ENCODE measurements at regions not wholly inside any gene's neighbourhood (a gene's known extent, or its start where the extent isn't known, plus 50 kb on each side); places are given as distances from the start of the nearest gene placed in this dataset.

DNA sequence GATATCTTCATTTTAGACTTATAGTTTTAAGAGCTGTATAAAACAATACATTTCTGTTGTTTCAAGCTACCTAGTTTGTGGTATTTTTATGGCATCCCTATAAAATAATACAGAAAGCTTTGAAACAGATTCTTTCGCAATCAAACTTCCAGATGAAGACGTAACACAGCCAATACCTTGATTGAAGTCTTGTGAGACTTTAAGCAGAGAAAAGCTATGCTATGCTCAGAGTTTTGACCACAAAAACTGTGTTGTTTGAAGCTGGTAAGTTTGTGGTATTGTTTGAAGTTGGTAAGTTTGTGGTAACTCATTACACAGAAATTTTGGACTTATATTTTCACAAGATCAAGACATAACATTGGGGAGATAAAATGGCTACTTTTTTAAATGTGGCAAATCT lies 201.8 kb upstream of the UGT8 start:
- H3K36me3 ChIP-seq (ENCODE audit: control insufficient read depth in 2 of 3, insufficient read depth in 3 of 3, low read length in 3 of 3): no peaks in the 10 kb centered on the region
- no peak overlapping the region for H3K4me3 ChIP-seq (ENCODE audit: low read length in 3 of 3)
- intact Hi-C loops (cut with DNase I): no loop called here

DNA sequence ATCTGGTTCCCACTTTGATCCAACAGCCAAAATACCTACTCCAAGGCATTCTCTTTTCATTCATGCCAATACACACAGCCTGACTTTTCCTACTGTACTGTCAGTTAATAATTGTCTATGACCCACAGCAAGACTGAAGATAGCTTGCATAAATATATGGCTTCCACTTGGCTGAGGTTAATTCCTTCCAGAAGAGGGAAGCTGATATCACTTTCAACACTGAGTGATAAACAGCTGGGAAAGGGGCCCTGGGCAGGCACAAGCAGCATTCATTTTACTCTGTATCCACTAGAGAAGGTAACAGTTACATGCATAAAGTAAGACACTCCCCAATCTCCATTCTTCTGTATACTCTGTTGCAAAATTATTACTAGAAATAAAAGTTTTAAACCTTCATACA lies 200.2 kb upstream of the UGT8 start:
- H3K4me1 ChIP-seq (ENCODE audit: control insufficient read depth in 2 of 3, insufficient read depth in 2 of 3, low read depth in 1 of 3, low read length in 3 of 3): peaks cover 0 to 2% (median 0%) of the 10 kb centered on the region in 3 donors
- no peak overlapping the region for H3K27ac ChIP-seq (ENCODE audit: low read depth in 2 of 2, low read length in 2 of 2)
- FAIRE-seq: no peak
- H3K27me3 ChIP-seq (ENCODE audit: control insufficient read depth, insufficient read depth, low read length): no peaks in the 10 kb centered on the region
- intact Hi-C loops (cut with DNase I): no loop called here
- peak in 1 of 5 donors; percentile 30 for DNase-seq
- H3K9ac ChIP-seq (ENCODE audit: low read length in 3 of 3): no peak overlapping the region
- H3K4me3 ChIP-seq (ENCODE audit: low read length in 3 of 3): no peak overlapping the region
- no peaks in the 10 kb centered on the region for H3K9me3 ChIP-seq (ENCODE audit: control insufficient read depth in 2 of 3, insufficient read depth in 1 of 3, low read length in 3 of 3)
- TF ChIP-seq, protein P1, sequence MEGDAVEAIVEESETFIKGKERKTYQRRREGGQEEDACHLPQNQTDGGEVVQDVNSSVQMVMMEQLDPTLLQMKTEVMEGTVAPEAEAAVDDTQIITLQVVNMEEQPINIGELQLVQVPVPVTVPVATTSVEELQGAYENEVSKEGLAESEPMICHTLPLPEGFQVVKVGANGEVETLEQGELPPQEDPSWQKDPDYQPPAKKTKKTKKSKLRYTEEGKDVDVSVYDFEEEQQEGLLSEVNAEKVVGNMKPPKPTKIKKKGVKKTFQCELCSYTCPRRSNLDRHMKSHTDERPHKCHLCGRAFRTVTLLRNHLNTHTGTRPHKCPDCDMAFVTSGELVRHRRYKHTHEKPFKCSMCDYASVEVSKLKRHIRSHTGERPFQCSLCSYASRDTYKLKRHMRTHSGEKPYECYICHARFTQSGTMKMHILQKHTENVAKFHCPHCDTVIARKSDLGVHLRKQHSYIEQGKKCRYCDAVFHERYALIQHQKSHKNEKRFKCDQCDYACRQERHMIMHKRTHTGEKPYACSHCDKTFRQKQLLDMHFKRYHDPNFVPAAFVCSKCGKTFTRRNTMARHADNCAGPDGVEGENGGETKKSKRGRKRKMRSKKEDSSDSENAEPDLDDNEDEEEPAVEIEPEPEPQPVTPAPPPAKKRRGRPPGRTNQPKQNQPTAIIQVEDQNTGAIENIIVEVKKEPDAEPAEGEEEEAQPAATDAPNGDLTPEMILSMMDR (IDR thresholded peaks at IDR 0.05; ENCODE audit: borderline replicate concordance, extremely low read depth, insufficient read depth): no peak
- H3K36me3 ChIP-seq (ENCODE audit: control insufficient read depth in 2 of 3, insufficient read depth in 3 of 3, low read length in 3 of 3): no peaks in the 10 kb centered on the region

More for the DNA sequence above, 201.8 kb upstream of the UGT8 start:
- Histone ChIP-seq H3K27me3 (ENCODE audit: control insufficient read depth, insufficient read depth, low read length) (no peaks in the 10 kb centered on the region), H3K9ac (ENCODE audit: low read length in 3 of 3) (no peak overlapping the region), H3K9me3 (ENCODE audit: control insufficient read depth in 2 of 3, insufficient read depth in 1 of 3, low read length in 3 of 3) (no peaks in the 10 kb centered on the region), H3K27ac (ENCODE audit: low read depth in 2 of 2, low read length in 2 of 2) (no peak overlapping the region), H3K4me1 (ENCODE audit: control insufficient read depth in 2 of 3, insufficient read depth in 2 of 3, low read depth in 1 of 3, low read length in 3 of 3) (peaks cover 0 to 2% (median 0%) of the 10 kb centered on the region in 3 donors)
- TF ChIP-seq, protein P1 (IDR thresholded peaks at IDR 0.05; ENCODE audit: borderline replicate concordance, extremely low read depth, insufficient read depth): no peak
- FAIRE-seq: no peak
- no peak for DNase-seq

DNA sequence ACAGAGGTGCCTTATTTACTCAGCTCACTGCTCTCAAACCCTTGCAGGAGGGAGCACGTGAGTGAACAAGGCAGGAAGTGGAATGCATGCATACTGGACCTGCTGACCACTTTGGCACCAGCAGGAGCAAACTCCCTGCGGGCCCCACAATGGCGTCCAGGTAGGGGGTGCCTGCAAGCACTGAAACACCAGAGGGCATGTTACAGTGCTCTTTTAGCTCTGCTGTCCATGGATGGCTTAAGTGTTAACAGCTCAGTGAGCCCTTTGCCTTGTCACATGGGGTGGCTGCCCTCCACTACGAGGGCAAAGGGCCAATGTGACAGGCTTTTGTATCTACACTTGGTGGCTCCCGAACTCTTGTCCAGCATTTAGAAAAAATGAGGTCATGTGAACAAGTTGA lies 199.5 kb upstream of the UGT8 start:
- no peak overlapping the region for H3K4me3 ChIP-seq (ENCODE audit: low read length in 3 of 3)
- no peak for FAIRE-seq
- intact Hi-C loops (cut with DNase I): no loop called here

More for the DNA sequence above, 199.5 kb upstream of the UGT8 start:
- Histone ChIP-seq H3K4me1 (ENCODE audit: control insufficient read depth in 2 of 3, insufficient read depth in 2 of 3, low read depth in 1 of 3, low read length in 3 of 3) (peaks cover 0 to 2% (median 0%) of the 10 kb centered on the region in 3 donors), H3K27me3 (ENCODE audit: control insufficient read depth, insufficient read depth, low read length) (no peaks in the 10 kb centered on the region), H3K9ac (ENCODE audit: low read length in 3 of 3) (no peak overlapping the region), H3K27ac (ENCODE audit: low read depth in 2 of 2, low read length in 2 of 2) (no peak overlapping the region), H3K9me3 (ENCODE audit: control insufficient read depth in 2 of 3, insufficient read depth in 1 of 3, low read length in 3 of 3) (no peaks in the 10 kb centered on the region), H3K36me3 (ENCODE audit: control insufficient read depth in 2 of 3, insufficient read depth in 3 of 3, low read length in 3 of 3) (no peaks in the 10 kb centered on the region)
- peak in 3 of 5 donors; percentile 34 to 53 (median 52) for DNase-seq
- TF ChIP-seq, protein P1 (IDR thresholded peaks at IDR 0.05; ENCODE audit: borderline replicate concordance, extremely low read depth, insufficient read depth): no peak
